GM19463 (cell line): ENCODE measurements at regions not wholly inside any gene's neighbourhood (a gene's known extent, or its start where the extent isn't known, plus 50 kb on each side); places are given as distances from the start of the nearest gene placed in this dataset.
"Not testable (repeated sequence)": the region's sequence is repeated elsewhere in the genome, so short reads cannot be mapped to it uniquely, and the experiment has no call there.

Source experiments
- ATAC-seq: cut with Tn5 transposase; IDR thresholded peaks from one replicate; pipeline ENCODE4 v1.9.1; 2021; ENCODE audit warnings: mild to moderate bottlenecking, moderate library complexity; ENCODE audit not compliant: unreplicated experiment

DNA sequence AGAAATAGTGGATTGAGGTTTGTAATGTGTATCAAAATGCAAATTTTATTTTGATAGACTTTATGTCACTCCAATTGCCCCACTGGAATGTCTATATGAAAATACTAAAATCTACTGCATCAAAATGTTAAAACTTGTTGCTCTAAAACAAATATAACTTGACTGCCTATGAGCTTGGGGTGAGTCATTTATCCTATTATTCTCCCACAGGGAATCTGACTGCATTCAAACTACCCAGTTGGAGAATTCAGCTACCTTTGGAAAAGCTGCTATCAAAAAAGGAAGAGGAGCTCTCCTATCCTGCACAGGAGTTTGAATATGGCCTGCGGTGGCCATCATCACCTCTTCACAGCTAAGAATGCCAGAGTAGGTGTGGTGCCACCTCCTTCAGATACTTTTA, 173.1 kb downstream of the KLHL28 start:
- ATAC-seq, result no peak

GRCh38 chr14:44785096-44785495, 176.7 kb downstream of the KLHL28 start:
- ATAC-seq, result no peak

DNA sequence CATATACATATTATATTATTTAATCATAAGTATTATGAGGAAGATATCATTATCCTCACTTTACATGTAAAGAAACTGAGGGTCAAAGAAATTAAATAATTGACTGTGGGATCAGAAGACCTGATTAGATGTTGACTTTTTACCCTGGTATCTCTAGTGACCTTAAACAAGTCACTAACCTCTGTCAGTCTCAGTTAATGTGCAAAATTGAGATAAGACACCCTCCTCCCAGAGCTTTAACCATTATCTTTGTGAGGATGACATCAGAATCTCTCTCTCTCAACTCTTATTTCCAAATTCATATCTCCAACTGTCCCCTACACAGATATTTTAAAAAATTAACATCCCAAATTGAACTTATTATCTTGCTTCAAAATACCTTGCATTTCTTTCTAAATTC, 177.8 kb downstream of the KLHL28 start:
- ATAC-seq, result no peak

- no peak for ATAC-seq
These were observed 178.9 kb downstream of the KLHL28 start for GRCh38 chr14:44782775-44783238.

DNA sequence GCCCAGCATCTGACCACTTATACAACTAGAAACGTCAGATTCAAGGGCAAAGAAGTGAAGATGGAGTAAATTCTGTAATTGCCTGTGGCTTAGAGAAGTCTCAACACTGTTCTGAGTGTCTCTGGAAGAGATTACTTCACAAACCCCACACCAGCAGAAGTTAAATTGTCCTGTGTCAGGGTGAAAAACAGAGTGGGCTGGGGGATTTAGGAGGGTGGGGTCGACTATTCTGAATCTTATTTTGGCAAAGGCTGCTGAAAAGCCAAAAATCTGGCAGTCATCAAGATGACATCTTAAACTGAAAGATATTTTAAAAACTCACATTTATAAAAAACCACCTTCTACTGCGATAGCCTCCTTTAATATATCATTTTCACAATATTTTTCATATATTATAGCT, 180.8 kb downstream of the KLHL28 start:
- no peak for ATAC-seq

- peak; percentile 74 for ATAC-seq
These were observed 183.1 kb downstream of the KLHL28 start for GRCh38 chr14:44778604-44779003.

DNA sequence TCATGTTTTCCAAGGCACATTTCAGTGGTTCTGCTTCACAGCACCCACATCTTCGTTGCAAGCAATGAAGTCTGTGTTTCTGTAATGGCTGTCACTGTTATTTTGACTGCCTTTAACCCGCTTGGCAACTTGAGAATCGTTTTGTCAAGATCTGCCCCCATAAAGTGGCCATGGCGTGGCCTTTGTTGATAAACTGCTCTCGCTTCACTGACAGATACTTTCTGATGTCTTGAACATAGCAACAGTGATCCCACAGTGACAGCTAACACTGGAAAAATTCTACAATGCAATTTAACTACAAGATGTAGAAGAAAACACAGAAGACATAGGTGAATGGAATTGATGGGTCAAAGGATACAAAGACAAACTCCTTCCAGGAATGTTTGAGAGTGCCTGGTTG, 184.2 kb downstream of the KLHL28 start:
- ATAC-seq, result no peak

GRCh38 chr14:44775248-44775647, 186.5 kb downstream of the KLHL28 start:
- ATAC-seq, result no peak

DNA sequence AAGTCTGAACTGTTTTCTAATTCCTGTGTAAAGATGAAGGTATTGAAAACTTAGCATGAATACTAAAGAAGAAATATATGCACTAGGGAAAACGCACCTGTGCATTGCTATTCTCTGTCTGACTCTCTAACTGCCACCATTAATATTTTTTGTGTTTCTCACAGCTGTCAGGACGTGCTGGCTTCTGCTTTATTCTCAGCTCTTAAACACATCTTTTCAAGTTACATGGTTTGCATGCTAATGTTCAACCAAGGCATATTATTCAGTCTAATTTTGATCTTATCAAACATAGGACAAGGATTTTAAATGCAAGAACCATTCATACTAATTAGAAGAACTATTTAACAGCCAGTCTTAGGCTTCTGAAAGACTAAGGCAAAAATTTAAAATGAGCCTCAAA, 187.4 kb downstream of the KLHL28 start:
- no peak for ATAC-seq

DNA sequence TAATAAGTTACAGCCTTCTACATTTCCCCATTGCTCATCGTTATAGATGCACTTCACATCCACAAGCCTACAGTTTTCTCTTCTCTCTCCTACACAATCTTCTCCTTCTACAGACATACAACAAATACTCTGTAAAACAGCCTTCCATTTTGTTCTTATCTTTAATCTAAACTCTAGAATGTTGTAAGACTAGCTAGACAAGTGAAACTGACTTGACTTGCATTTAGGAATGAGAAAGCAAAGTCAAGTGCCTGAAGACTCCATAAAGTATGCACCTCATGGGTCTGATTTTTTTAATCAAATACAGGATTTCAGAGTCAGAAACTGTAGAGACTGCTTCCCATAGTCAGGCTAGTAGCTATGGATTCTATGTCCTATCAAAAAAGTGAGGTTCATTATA, 190.3 kb downstream of the KLHL28 start:
- no peak for ATAC-seq

GRCh38 chr14:44770201-44770600, 191.5 kb downstream of the KLHL28 start:
- ATAC-seq, result no peak

DNA sequence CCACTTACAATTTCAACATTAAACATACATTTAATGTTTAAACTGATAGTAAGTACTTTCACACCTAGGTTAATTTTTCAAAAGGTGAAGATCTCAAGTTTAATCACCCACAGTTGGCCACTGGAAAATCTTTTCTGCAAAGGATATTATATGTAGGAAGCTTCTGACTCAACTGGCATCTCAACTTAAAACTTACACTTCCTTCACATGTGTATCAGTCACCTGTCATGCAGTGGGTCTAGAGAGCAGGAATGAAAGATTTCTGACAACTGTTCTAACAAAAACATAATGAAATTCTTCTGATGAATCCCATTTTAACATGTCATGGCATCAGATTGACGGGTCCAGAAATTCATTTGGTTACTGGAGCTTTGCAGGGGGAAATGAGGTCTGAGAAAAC, 192.8 kb downstream of the KLHL28 start:
- no peak for ATAC-seq

GRCh38 chr14:44767646-44768173, 194.0 kb downstream of the KLHL28 start:
- no peak for ATAC-seq

DNA sequence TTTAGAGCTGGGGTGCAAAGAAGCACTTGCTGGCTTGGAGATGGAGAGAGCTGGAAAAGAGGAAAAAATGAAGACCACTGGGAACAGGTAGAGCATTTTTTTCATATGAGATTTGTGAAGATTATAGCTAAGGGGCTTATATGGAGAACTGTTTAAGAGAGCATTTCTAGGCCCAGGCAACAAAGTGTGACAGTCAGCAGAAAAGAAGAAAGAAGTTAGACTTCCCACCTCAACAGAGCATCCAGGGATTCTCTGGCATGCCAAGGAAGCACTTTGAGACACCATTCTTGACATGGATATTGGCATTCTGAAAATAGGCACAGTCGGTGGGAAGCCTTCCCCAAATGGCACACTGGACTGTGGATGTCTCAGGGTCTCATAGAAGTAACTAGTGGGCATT, 195.5 kb downstream of the KLHL28 start:
- no peak for ATAC-seq

DNA sequence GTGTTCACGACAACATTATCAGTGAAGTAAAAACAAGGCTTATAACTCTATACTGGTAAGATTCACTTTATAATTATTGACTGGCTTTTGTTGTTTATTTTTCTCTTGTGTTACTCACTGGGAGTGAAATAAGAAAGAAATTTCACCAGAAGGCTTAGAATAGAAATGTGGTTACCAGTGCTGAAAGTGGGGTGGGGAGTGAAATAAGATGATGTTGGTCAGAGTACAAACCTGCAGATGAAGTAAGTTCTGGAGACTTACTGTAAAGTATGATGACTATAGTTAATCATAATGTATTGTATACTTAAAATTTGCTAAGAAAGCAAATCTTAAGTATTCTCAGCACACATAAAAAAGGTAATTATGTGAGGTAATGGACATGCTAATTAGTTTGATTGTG, 198.4 kb downstream of the KLHL28 start:
- no peak for ATAC-seq

- no peak for ATAC-seq
These were observed 202.5 kb downstream of the KLHL28 start for GRCh38 chr14:44759277-44759676.

GRCh38 chr14:44756554-44756953, 205.2 kb downstream of the KLHL28 start:
- ATAC-seq, result no peak

DNA sequence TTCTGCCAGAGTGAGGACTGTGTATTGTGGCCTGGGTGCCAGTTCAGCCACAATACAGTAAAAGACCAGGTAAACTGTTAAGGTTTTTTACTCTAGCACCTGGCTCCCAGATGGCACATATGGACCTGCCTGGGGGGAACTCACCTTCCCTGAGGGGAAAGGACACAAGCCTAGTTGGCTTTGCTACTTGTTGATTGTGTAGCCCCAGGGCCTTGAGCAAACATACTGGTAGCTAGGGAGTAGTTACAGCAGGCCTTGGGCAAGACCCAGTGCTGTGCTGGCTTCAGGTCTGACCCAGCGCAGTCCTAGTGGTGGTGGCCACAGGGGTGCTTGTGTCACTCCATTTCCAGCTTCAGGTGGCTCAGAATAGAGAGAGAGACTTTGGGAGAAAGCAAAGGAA, 216.4 kb downstream of the KLHL28 start:
- ATAC-seq, result no peak

DNA sequence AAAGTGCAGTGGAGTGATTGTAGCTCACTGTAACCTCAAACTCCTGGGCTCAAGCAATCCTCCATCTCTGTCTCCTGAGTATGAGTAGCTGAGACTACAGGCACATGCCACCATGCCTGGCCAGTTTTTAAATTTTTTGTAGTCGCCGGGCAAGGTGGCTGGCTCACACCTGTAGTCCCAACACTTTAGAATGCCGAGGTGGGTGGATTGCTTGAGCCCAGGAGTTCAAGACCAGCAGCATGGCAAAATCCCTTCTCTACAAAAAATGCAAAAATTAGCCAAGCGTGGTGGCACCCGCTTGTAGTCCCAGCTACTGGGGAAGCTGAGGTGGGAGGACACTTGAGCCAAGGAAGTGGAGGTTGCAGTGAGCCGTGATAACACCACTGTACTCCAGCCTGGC, 219.5 kb downstream of the KLHL28 start:
- ATAC-seq, result no peak

DNA sequence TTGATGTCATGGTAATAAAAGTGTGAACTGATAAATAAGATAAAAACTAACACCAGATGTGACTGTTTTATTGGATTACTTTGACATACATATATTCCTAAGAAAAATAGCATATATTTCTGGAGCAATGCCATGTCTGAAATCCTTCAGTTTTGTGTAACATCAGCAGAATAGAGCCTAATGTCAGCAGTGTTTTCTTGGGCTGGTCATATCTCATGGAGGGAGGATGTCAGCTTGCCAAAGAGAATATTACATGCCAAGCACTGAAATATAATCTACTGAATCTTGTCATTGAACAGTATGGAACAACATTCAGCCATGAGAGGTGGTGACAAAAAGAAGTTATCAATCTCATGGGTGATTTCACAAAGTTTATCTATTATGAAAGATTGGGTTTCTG, 220.3 kb downstream of the KLHL28 start:
- ATAC-seq, result no peak

GRCh38 chr14:44736326-44736725, 225.4 kb downstream of the KLHL28 start:
- no peak for ATAC-seq

DNA sequence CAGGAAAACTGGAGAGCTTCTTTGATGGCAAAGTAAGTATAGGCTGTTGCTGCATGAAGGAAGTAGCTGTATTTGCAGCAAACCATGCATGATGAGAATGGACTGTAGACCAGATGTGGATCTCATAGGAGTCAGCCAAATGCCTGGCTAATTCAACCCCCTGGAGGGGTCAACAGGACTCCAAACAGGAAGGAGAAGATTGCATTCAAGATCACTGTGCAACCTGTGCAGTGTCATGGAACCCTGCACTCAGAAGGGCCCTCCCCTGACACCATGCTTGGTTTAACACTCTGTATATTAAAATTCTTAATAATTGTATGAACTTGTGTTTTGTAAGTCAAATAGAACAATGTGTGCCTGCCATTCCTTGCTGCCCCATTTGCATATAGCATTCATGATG, 225.1 kb upstream of the FSCB start:
- ATAC-seq, result no peak

GRCh38 chr14:44730860-44731259, 223.8 kb upstream of the FSCB start:
- ATAC-seq, result no peak

- ATAC-seq, result not testable (repeated sequence)
These were observed 214.3 kb upstream of the FSCB start for GRCh38 chr14:44721395-44721794.
